OCI-LY7 (cell line): ENCODE measurements at regions not wholly inside any gene's neighbourhood (a gene's known extent, or its start where the extent isn't known, plus 50 kb on each side); places are given as distances from the start of the nearest gene placed in this dataset.

ENCODE experiments used
- BruUV-seq: library from RNA; stranded (reverse); fragments of 400-500 nt; replicated peaks from 2 replicates; lab custom pipeline; 2021; lab: Mats Ljungman, UMichigan
- CTCF ChIA-PET: fragments of 300-600 bp; sonication (Branson Sonifier 250); formaldehyde crosslinking; loops from one replicate; lab custom pipeline; 2022; ENCODE audit warnings: antibody characterized with exemption; ENCODE audit not compliant: unreplicated experiment; lab: Charles Lee
- POLR2A ChIA-PET: fragments of 300-600 bp; sonication (Branson Sonifier 250); formaldehyde crosslinking; loops from one replicate; lab custom pipeline; 2022; ENCODE audit warnings: antibody characterized with exemption; lab: Charles Lee
- DNase-seq: peaks from one replicate; pipeline ENCODE4 v3.0.0-alpha.2; 2015; ENCODE audit warnings: low spot score
- H2AFZ ChIP-seq: fragments of 200-600 bp; sonication (generic), shearing (Covaris generic); 2 replicates; pipeline ENCODE4 v1.6.1; 2014; ENCODE audit warnings: mild to moderate bottlenecking, antibody characterized with exemption, low read length, moderate library complexity
- H3K27ac ChIP-seq: fragments of 200-600 bp; sonication (generic); 2 replicates; pipeline ENCODE4 v1.5.1; 2014; ENCODE audit warnings: mixed run types, low read depth, mild to moderate bottlenecking, moderate library complexity, low read length, inconsistent platforms; ENCODE audit not compliant: poor library complexity, severe bottlenecking
- H3K36me3 ChIP-seq: fragments of 200-600 bp; sonication (generic); 2 replicates; pipeline ENCODE4 v1.6.1; 2014; ENCODE audit warnings: mild to moderate bottlenecking, antibody characterized with exemption, low read length, moderate library complexity, mixed read lengths; ENCODE audit not compliant: insufficient read depth
- H3K4me1 ChIP-seq: fragments of 200-600 bp; sonication (generic); 2 replicates; pipeline ENCODE4 v1.5.1; 2014; ENCODE audit warnings: mild to moderate bottlenecking, low read length; ENCODE audit not compliant: insufficient read depth, poor library complexity, severe bottlenecking
- H3K4me2 ChIP-seq: fragments of 200-600 bp; sonication (generic); 2 replicates; pipeline ENCODE4 v1.6.1; 2014; ENCODE audit warnings: mild to moderate bottlenecking, low read length
- H3K4me3 ChIP-seq: fragments of 200-600 bp; sonication (generic); 2 replicates; pipeline ENCODE4 v1.5.1; 2014; ENCODE audit warnings: mild to moderate bottlenecking, low read depth, low read length; ENCODE audit not compliant: poor library complexity, severe bottlenecking
- H3K79me2 ChIP-seq: fragments of 200-600 bp; sonication (generic); 2 replicates; pipeline ENCODE4 v1.6.1; 2016; ENCODE audit warnings: low read depth, mild to moderate bottlenecking, low read length, moderate library complexity, mixed read lengths; ENCODE audit not compliant: insufficient read depth
- H3K9me2 ChIP-seq: fragments of 200-600 bp; sonication (generic); 2 replicates; pipeline ENCODE4 v1.6.1; 2016; ENCODE audit warnings: mild to moderate bottlenecking, low read length, mixed read lengths; ENCODE audit not compliant: insufficient read depth
- H3K9me3 ChIP-seq: fragments of 200-600 bp; sonication (generic); 2 replicates; pipeline ENCODE4 v1.6.1; 2014; ENCODE audit warnings: mild to moderate bottlenecking, mixed run types, low read length, mixed read lengths
- H4K20me1 ChIP-seq: fragments of 200-600 bp; sonication (generic); 2 replicates; pipeline ENCODE4 v1.6.1; 2014; ENCODE audit warnings: mild to moderate bottlenecking, antibody characterized with exemption, low read length, moderate library complexity, mixed read lengths; ENCODE audit not compliant: insufficient read depth
- CTCF ChIP-seq: fragments of 200-600 bp; sonication (generic); conservative IDR thresholded peaks from 2 replicates; pipeline ENCODE4 v1.5.1; 2014; ENCODE audit warnings: mild to moderate bottlenecking, antibody characterized with exemption, low read length, moderate library complexity, mixed read lengths
- EZH2phosphoT487 ChIP-seq: fragments of 200-600 bp; sonication (generic); IDR thresholded peaks from 2 replicates; pipeline ENCODE4 v1.6.1; 2018; ENCODE audit warnings: low read depth, borderline replicate concordance, mild to moderate bottlenecking, mixed run types, antibody characterized with exemption, low read length, moderate library complexity, mixed read lengths
- intact Hi-C: fragments of 100-400 bp; cut with micrococcal nuclease; formaldehyde crosslinking; loops from one replicate; pipeline ENCODE4 v1.10.0; 2022; ENCODE audit not compliant: unreplicated experiment

GRCh38 chr13:47298506-47298905 is 401.7 kb upstream of the HTR2A start:
- Histone ChIP-seq H3K4me3 (no peak overlapping the region), H3K36me3 (no peaks in the 10 kb centered on the region), H4K20me1 (no peaks in the 10 kb centered on the region), H3K9me2 (no peaks in the 10 kb centered on the region), H2AFZ (no peak overlapping the region), H3K4me2 (no peak overlapping the region), H3K9me3 (no peaks in the 10 kb centered on the region), H3K79me2 (no peaks in the 10 kb centered on the region), H3K4me1 (no peaks in the 10 kb centered on the region), H3K27ac (no peak overlapping the region)
- POLR2A ChIA-PET, result no interaction called here
- CTCF ChIA-PET, result no interaction called here
- BruUV-seq, result no TSS peak
- DNase-seq, result no peak
- intact Hi-C loops, result no loop called here
- TF ChIP-seq CTCF (no peak), EZH2phosphoT487 (no peak)

GRCh38 chr13:47294691-47295090 is 397.8 kb upstream of the HTR2A start:
- H3K36me3 ChIP-seq, result no peaks in the 10 kb centered on the region
- H3K79me2 ChIP-seq, result no peaks in the 10 kb centered on the region
- no peak overlapping the region for H3K4me2 ChIP-seq
- ChIA-PET CTCF (no interaction called here), POLR2A (no interaction called here)
- H3K27ac ChIP-seq, result no peak overlapping the region
- no peak for DNase-seq
- no TSS peak for BruUV-seq
- no peaks in the 10 kb centered on the region for H3K4me1 ChIP-seq
- H4K20me1 ChIP-seq, result no peaks in the 10 kb centered on the region
- TF ChIP-seq EZH2phosphoT487, result no peak
- no peak for TF ChIP-seq CTCF
- H3K4me3 ChIP-seq, result no peak overlapping the region
- intact Hi-C loops, result no loop called here
- no peaks in the 10 kb centered on the region for H3K9me3 ChIP-seq
- H2AFZ ChIP-seq, result no peak overlapping the region
- no peaks in the 10 kb centered on the region for H3K9me2 ChIP-seq

- no peaks in the 10 kb centered on the region for H4K20me1 ChIP-seq
- no TSS peak for BruUV-seq
- H3K27ac ChIP-seq, result no peak overlapping the region
- POLR2A ChIA-PET, result no interaction called here
- intact Hi-C loops, result no loop called here
- no peaks in the 10 kb centered on the region for H3K9me3 ChIP-seq
- CTCF ChIA-PET, result no interaction called here
- no peak overlapping the region for H3K4me3 ChIP-seq
- H3K36me3 ChIP-seq, result no peaks in the 10 kb centered on the region
- no peaks in the 10 kb centered on the region for H3K79me2 ChIP-seq
- H3K4me1 ChIP-seq, result no peaks in the 10 kb centered on the region
- TF ChIP-seq EZH2phosphoT487 (no peak), CTCF (no peak)
- no peak overlapping the region for H3K4me2 ChIP-seq
- no peak for DNase-seq
- no peaks in the 10 kb centered on the region for H3K9me2 ChIP-seq
- no peak overlapping the region for H2AFZ ChIP-seq
Observed at GRCh38 chr13:47291107-47291656, 394.3 kb upstream of the HTR2A start.
